Glomerular endothelial cell (primary cell): ENCODE measurements at regions not wholly inside any gene's neighbourhood (a gene's known extent, or its start where the extent isn't known, plus 50 kb on each side); places are given as distances from the start of the nearest gene placed in this dataset.

Experiments used
- DNase-seq: peaks from one replicate; pipeline ENCODE4 v3.0.0-alpha.2; 2011; ENCODE audit warnings: low read depth, low spot score; ENCODE audit errors: extremely low read depth

DNA sequence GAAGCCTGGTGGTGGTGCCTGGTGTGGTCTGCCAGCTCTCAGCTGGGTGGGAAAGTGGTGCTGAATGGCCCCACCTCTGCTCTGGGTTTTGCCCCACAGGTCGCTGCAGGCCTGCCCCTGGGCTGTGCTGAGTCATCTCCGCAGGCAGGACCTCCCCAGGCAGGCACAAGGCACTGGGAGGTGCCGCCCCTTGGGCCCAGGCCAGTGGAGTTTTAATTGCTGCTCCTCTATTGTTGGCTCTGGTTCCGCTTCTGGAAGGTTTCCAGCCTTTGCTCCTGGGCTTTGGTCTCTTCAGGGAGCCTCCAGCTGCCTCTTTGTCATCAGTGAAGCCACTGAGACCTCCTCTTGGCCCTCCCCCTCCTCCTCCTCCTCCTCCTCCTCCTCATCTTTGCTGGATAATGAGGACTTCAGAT lies 180.3 kb upstream of the GRB10 start:
- peak; percentile 60 for DNase-seq

DNA sequence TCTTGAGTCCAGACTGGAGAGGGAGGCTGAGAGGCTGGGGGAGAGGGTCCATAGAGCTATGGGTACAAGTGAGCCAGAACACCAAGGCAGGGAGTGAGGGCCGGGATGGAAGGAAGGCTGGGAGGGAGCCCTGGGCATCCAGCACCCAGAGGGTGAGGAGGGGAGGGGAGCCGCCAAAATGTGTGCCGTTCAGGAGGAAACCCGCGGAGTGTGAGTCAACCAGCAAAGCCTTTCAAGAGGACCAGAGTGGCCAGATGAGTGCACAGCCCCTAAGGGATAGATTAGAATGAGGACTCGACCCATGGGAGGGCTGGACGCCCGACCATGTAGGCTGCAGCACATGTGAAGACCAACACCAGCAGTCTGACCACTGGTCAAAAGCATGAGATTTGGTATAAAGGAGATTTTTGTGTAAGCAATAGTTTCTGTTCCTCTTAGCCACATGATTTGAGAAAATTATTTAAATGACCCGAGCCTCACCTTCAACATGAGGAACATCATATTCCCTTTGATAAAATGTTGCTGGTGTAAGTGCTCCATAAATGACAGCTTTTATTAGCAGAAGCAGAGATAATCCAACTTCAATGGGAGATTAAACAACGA lies 179.7 kb upstream of the GRB10 start:
- no peak for DNase-seq

DNA sequence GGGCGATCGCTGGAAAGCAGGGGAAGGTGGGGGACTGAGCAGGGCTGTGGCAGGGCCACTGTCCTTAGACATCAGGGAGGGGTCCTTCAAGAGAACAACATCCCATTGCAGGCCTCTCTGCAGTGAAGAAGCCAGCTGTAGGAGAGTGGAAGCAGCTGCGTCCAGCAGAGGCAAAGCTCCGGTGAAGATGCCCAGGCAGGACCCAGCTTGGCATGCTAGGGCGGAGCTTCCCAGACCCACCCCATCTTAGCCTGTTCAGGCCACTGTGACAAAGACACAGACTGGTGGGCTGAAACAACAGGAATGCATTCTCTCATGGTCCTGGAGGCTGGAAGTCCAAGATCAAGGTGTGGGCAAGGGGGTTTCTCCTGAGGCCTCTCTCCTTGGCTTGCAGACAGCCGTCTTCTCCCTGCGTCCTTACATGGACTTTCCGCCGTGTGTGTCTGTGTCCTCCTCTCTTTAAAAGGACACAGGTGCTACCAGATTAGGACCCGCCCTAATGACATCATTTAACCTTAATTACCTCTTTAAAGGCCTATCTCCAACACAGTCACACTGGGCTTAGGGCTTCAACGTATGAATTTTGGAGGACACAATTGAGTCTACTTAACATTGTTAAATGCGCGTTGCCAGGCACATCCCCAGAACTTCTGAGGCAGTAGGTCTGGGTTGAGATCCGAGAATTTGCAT lies 178.1 kb upstream of the GRB10 start:
- DNase-seq = no peak

DNA sequence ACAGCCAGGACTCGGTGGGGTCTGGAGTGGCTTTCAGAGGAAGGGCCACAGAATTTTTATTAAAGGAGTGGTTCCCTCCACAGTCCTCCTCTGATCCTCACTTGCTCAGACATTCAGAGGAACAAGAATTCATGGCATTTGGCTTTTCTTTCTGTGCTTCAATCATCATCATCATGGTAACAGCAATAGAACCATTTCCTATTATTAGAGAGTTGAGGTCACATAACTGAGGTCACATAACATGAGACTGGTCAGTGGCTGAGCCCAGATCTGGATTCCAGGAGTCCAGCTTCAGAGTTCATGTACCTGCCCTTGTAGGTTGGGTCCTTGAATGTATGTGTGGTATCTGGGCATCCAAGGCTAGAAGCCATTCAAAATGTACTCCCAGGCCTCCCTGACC lies 177.3 kb upstream of the GRB10 start:
- DNase-seq = no peak

DNA sequence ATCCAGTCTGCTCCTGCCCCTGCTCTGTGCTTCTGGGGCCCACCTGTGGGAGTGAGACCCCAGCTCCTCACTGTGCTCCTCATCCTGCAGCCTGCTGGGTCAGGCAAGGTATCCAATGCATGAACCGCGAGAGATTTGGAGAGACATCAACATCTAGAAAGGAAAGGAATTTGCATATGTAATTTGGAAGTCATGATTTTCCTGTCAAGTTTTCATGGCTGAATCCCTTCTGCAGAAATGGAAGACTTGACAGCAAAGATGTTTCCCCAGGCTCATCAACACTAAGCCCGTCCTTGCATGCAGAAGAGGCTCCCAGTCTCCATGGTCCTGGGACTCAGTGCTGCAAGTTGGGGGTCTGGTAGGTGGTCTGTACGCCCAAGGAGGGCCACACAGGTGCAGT lies 176.9 kb upstream of the GRB10 start:
- no peak for DNase-seq

DNA sequence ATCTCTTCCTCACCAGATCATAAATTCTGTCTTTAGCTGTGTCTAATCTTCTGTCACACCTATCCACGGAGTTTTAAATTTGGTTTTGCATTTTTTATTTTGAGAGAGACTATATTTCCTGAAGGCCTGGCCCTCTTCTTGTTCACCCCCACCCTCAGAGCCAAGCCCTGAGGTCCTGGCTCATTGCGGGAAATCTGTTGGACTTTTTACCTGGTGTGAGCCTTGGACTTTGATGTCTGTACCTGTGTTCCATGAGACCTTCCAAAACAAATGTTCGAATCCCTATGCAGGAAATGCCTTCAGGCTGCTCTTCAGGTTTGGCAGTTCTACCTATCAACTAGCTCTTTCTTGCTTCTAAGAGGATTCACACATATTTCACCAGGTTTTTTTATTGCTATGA lies 175.2 kb upstream of the GRB10 start:
- no peak for DNase-seq

DNA sequence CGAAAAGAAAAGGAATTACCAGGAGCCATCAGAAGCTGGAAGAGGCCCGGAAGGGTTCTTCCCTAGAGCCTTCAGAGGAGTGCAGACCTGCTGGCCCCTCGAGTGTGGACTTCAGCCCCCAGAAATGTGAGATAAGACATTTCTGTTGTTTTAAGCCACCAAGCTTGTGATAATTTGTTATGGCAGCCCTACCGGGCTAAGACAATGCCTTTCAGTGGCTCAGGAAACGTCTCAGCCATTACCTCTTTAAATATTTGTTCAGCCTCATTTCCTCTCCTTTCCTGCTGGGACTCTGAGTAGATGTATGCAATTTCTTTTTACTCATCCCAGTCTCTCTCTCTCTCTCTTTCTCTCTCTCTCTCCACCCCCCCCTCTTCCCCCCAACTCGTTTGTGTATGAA lies 174.7 kb upstream of the GRB10 start:
- peak; percentile 48 for DNase-seq

DNA sequence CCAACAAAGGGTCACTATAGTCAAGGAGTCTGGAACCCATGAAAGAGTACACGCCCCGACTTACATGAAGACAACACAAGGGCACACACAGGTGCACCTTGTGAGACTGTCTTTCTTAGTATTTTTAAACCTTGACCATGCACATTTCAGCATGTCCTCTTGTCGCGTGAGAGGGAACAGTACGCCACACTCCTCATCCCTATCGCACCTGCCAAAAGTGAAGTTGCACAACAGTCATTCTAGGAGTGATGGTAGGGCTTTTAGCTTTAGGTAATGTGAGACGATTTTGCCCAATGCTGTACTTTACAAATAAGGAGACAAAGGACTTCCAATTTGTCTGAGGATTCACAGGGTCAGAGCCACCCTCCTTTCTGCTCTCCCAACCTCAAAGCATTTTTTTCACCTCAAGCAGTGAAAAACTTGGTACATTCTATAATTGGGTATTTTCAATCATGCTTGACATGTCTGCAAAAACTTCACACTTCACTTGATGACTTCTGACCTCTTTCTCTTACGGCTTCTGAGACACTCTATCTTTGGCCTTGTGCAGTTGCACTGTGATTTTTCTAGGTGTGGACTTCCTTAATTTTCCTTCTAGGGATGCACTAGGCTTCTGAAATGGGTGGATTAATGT lies 173.9 kb upstream of the GRB10 start:
- DNase-seq = no peak

DNA sequence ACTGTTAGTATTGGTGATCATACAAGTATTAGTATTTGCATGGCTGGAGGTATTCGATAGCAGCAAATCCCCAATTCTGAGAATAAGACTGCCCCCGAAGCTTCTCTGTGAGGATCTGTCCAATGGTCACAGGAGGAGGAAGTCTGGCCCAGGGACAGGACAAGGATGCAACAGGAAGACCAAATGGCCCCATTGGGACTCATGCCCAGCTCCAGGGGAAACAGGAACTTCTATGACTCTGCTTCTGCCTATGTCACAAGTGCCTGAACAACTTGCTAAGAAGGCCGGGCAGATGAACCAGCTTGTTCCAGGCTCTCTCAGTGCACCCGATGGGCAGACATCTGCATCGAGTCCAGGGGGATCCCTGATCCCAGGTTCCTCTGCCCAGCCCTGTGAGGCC lies 172.0 kb upstream of the GRB10 start:
- peak; percentile 37 for DNase-seq

DNA sequence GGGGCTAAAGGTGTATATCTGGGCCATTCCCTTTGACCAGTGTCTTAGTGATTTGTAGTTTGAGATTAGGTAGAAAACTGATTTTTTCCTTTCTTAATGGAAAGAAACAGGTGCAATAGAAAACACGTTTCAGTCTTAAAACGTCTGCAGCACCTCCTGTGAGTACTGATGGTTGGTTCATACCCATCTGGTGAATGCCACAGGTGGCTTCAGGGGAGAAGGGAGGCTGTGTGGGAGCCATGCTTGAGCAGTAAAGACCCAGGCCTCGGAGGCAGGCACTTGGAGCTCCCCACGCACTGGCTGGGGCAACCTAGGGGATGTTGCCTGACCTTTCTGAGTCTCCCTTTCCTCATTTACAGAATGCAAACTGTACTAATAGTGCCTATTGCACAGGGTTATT lies 171.5 kb upstream of the GRB10 start:
- no peak for DNase-seq

DNA sequence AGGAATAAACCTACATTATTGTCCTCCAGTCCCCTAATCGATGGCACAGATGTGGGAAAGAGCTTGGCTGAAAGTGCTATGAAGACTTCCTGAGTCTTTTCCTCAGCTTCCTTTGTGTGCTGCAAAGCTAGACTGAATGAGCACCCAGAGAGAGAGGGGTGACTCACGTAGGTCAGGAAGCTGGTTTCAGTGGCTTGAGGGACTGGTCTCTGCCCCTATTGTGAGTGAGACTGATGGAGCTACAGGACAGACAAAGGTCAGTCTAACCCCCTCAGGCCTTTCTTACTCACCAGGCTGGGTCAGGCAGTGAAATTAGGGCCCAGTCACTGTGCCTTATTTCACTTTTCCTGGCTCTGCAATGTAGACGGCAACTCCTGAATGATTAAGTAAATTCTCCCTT lies 171.1 kb upstream of the GRB10 start:
- peak; percentile 34 for DNase-seq

DNA sequence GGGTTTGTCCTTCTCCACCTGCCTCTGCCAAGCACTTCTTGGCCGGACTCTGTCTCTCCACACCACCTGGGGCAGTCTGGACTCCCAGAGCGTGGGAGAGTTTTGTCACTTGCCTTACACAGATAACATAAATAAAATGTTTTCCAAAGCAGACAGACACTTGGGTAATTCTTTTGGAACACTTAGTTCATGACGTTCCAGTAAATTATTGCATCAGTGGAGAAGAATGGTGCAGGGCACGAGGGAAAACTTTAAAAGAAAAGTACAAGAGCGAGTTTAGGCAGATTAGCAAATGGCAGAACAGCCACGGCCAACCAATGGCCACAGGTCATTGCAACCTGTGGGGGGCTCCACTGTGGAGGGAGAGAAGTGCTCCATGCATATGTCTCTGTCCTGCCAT lies 170.6 kb upstream of the GRB10 start:
- no peak for DNase-seq

DNA sequence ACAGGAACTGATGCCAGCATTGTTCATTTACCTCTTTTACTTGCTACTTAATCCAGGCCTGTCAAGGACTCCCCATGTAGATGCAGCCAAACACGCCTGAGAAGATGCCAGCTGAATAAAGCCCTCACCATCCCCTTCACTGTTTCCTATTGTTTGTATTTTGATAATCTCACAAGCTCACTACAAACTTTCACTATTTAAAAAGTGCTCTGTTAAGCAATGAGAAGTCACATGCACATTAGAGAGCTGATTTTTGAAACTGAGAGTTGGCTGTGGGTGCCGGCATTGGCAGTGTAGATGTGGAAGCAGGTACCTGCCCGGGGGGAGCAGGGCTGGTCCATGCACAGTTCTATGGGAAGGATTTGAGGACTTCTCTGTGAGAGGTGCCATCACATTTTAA lies 169.8 kb upstream of the GRB10 start:
- no peak for DNase-seq

DNA sequence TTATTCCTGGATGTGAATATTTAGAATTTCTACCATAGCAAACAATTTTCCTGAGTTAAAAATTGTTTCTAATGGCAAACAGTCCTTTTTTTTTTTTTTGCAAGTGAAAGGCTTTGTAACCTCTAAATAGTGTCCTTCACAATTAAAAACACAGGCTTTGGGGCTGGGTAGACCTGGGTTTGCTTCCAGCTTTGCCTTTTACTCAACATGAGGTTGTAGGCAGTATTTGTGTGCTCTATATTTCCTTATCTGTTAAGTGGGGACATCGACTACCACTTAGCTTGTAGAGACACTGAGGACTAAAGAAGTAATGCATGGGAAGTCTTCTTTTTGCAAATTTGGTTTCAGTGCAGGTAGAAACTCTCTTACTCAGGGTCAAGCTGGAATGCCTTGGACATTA lies 169.4 kb upstream of the GRB10 start:
- no peak for DNase-seq

DNA sequence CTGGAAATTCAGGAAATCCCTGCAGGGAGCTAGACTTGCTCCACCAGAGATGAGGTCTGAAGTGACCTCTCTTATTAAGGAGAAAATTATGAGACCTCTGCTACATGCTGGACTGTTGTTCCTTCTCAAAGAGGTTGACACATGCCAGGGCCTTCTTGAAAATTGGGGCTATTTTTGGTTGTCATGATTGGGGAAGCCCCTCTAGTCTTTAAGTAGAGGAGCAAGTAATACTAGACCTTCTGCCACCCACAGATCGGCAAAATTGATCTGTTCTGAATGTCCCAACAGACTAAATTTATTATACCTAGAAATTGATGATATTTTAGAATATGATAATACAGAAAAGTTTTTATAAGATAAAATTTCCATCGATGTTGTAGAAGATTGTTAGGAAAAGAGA lies 160.8 kb upstream of the GRB10 start:
- no peak for DNase-seq

DNA sequence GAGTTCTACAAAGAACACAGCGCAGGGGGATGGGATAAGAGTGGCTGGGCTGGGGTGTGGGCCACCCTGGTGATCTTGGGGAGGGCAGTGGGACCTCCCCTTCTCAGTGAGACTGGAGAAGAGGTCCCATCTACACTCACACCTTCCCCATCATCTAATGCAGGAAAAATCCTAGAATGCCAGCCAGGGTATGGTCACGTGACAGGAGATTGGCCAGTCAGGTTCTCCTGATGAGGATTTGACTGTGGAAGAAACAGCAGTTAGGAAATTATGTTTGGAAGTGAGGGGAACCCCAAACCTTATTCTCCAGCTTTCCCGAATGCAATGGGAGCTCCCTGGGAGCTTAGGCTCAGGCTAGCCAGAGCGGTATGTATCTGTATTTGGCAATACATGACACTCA lies 158.8 kb upstream of the GRB10 start:
- DNase-seq = no peak

DNA sequence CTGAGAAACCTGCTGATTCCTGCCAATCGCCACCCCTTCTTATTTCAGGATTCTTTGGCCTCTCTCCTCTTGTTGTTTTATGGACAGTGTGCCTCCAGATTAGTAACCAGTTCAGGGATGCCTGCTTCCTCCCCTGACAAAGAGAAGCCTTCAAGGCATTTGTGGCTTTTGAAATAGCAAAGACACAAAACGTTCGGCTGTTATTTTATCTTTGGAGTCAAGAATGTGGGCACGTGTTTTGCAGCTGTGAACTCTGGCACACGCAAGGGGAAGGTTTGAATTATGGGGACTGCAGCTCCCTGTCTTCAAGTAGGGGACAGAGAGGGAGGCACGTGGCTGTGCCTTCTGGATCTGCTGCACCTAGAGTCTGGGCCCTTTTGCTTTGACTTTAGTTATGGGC lies 157.9 kb upstream of the GRB10 start:
- DNase-seq = no peak

DNA sequence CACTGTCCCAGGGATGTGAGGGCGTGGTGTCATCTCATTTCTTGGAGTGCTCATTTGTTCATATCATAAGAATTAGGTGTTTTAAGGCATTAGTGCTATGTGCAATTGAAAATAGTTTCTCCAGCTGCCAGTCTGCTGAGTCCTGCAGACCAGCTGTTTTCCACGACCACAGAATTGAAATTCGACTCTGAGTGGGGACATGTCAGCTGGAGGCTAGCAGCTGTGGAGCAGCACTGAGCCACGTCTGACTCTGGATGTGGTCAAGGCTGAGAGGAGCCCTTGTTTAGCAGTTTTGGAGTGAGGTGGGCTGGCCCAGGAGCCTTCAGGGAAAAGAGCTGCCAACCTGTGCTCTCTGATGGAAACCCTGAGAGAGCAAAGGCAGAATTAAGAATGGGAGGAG lies 156.3 kb upstream of the GRB10 start:
- no peak for DNase-seq

DNA sequence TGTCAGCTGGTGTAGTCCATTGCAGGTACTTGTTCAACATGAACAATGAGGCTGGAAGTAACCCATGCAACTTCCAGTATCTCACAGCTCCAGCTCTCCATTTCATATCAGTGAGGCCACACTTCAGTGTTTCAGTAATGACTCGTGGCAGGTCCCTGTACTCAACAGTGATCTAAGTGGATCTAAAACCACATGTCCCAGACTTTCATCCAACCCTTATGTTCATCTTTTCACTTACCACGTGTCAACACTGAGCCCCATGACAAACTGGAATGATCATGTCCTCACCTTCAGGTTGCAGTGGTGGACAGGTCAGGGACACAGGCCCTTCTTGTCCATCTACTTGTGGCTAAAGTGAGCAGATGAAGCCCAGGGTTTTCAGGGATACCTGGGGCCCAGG lies 155.0 kb upstream of the GRB10 start:
- no peak for DNase-seq

DNA sequence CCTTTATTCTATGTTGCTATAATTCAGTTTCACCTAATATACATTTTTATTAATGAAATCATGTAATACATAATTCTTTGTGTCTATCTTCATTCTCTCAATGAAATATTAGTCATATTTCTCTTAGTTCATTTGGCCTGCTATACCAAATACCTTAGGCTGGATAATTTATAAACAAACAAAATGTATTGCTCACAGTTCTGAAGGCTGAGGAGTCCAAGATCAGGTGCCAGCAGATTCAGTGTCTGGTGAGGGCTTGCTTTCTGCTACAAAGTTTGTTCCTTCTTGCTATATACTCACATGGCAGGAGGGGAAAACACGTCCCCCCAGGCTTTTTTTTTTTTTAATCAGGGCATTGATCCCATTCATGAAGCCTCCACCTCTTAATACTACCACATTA lies 143.4 kb upstream of the GRB10 start:
- no peak for DNase-seq

DNA sequence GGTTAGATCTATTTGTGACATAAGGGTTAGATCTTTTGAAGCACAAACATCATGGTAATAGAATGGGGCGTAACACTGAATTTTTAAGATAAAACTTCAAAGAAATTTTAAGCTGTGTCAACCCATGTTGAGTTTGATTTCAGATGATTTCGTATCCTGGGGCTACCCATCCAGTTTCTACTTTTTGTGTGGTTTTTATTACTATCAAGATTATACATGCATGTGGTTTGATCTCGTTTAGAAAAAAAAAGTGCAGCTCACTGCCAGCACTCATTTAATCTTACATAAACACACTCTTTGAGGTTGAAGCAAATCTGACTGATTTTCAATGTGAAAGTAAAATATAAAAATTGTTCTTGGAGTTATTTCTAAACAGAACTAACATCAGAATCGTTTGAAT lies 140.8 kb upstream of the GRB10 start:
- no peak for DNase-seq

DNA sequence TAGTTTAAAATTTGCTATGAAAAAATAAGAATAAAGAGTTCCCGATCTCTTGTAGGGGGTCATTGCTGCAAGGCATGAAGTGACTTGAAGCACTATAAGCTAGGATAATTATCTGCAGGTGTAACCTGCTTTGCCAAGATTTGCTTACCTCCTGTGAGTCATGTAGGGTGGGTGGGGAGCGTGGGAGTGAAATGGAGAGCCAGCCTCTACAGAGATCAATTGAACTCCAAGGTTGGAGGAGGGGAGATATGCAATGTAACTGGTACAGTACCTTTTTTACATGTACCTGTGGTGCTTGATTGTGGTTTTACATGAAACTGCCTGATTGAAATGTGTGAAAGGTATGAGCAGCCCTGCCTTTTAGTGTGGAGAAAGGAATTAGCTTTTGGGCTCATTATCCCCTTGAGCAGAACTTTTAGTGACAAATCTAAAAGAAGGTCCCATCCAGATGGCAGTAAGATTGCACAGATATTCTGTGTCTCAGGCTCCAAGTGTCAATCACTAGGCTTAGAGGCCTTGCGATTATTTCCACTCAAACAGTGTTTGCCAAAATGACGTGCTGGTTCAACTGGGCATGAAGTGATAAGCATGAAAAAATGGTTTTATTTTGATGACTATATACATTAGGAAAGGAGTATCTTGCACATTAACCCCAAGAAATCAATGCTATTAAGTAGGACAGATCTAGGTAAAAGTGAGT lies 138.6 kb upstream of the GRB10 start:
- no peak for DNase-seq
